Gastroesophageal sphincter (tissue), 3 donors: ENCODE measurements at regions not wholly inside any gene's neighbourhood (a gene's known extent, or its start where the extent isn't known, plus 50 kb on each side); places are given as distances from the start of the nearest gene placed in this dataset.

ENCODE experiments used
- CTCF ChIP-seq, 4 experiments: fragments of 200-600 bp in 2 of 4; fragments of 450-650 bp in 2 of 4; sonication (generic) in 1 of 4; IDR thresholded peaks; one replicate each; pipeline ENCODE4 v1.5.1; 2017 to 2019; ENCODE audit warnings: antibody characterized with exemption in 4 of 4, mild to moderate bottlenecking in 2 of 4, moderate library complexity in 2 of 4
- EP300 ChIP-seq: sonication (generic); formaldehyde crosslinking; IDR thresholded peaks from one replicate; pipeline ENCODE4 v1.6.1; 2017; ENCODE audit warnings: antibody characterized with exemption, mild to moderate bottlenecking
- POLR2A ChIP-seq, 2 donors: fragments of 450-650 bp; IDR thresholded peaks; one replicate each; pipeline ENCODE4 v1.6.1; 2017; ENCODE audit warnings: antibody characterized with exemption in 2 of 2, mild to moderate bottlenecking in 2 of 2, moderate library complexity in 1 of 2
- POLR2AphosphoS5 ChIP-seq: sonication (generic); formaldehyde crosslinking; IDR thresholded peaks from one replicate; pipeline ENCODE4 v1.6.1; 2017; ENCODE audit warnings: antibody characterized with exemption

GRCh38 chr3:5426094-5426883 is 238.8 kb downstream of the EDEM1 start:
- TF ChIP-seq CTCF (IDR thresholded peaks at IDR 0.05) (peak in 3 of 4 experiments; percentile 49 to 68 (median 52)), POLR2A (IDR thresholded peaks at IDR 0.05) (no peak), EP300 (no peak), POLR2AphosphoS5 (no peak)
